ENCODE measurements at regions not wholly inside any gene's neighbourhood (a gene's known extent, or its start where the extent isn't known, plus 50 kb on each side); places are given as distances from the start of the nearest gene placed in this dataset.
A peak's percentile ranks its signal among the peaks of the same experiment; 100 is the strongest.

GRCh38 chr17:79164913-79165695 lies 90.5 kb downstream of the ENGASE start:
- DNase-seq = no peak

DNA sequence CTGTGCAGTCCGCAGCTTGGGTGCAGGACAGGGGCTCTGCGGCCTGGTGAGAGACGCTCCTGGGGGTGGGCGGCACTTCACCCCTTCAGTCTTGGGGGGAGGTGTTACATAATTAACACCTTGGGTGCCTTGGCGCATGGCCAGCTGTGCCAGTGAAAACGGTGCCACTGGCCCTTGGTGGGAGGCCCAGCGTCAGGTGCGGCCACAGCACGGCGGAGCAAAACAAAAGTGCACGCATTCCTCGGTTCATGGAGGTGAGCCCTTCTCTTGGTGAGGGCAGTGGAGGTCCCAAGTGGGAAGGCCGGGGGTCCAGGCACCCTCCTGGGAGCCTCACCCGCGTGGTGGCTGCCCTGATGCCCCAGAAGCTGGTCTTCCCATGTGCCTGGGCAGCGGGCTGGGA lies 89.8 kb downstream of the ENGASE start:
- DNase-seq = no peak

GRCh38 chr17:79163071-79163470 lies 88.4 kb downstream of the ENGASE start:
- no peak for DNase-seq

DNA sequence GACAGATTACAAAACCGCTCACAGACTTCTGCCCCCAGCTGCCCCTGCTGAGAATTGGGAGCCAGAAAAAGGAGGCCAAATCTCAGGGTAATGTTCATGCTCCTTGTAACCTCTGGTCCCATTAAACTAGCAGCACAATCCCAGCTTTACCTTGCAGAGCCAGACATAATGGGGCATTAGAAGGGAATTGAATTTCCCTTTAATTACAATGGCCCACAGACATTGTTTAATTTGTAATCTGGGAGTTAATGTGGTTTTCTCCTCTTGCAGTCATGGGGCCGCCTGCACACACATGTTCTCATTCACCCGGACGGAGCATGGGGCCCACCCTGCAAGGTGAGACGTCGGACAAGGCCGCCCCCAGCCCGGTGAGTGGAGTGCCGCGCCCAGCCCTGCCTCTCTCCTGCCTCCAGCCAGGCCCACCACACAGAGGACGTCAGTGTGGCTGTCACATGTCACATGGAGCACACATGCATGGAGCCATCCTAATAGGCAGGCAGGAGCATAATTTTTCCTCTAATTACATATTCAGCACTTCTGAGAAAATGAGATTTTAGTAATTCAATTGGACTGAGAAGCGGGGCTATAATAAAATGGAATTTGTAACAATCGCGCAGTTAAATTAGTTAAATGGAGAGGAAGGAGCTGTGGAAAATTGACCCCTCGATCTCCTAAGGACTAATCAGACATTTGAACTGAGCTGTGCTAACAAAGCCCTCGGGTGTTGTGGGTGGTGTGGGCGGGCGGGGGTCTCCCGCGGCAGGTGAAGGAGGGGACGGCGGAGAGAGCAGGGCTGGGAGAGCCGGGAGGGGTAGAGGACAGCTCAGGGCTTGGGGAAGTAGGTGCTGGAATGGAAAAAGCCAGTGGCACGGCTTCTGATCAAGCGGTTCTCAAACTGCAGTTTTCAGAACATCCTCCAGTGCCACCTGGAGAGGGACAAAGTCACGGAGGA lies 87.7 kb downstream of the ENGASE start:
- no peak for DNase-seq

- no peak for DNase-seq
These were observed 86.5 kb downstream of the ENGASE start for GRCh38 chr17:79160980-79161636.

DNA sequence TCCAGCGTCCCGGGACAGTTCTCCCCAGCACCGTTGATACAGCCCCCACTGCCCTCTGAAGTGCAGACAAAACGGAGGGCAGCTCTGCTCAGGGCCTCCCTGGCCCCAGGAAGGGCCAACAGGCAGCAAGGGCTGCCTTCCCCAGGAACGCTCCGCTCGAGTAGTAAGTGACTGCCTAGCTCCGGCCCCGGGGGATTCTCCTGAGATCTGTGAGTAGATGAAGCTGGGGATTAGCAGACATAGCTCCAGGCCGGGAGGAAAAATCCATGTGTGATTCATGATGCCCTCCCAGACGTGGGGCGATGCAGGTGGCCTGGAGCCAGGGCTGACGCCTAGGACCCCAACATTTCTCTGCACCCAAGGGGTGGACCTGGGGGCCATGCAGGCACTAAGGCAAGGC lies 85.3 kb downstream of the ENGASE start:
- no peak for DNase-seq

DNA sequence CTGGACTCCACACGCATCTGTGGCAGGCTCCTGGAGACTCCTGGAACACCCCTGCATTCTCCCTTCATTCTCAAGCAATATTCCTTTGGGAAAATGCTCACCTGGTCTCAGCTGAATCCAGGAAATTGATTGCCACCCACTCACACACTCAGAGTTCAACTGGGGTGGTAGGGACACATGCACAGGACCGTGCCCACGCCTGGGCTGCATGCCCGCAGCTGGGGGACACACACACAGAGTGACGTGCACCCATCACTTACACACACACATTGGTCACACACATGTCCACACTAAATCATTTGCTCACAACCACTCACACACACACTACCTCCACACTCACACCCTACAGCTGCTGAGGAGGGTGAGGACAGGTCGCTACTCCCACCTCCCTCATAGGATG lies 84.8 kb downstream of the ENGASE start:
- DNase-seq = no peak

DNA sequence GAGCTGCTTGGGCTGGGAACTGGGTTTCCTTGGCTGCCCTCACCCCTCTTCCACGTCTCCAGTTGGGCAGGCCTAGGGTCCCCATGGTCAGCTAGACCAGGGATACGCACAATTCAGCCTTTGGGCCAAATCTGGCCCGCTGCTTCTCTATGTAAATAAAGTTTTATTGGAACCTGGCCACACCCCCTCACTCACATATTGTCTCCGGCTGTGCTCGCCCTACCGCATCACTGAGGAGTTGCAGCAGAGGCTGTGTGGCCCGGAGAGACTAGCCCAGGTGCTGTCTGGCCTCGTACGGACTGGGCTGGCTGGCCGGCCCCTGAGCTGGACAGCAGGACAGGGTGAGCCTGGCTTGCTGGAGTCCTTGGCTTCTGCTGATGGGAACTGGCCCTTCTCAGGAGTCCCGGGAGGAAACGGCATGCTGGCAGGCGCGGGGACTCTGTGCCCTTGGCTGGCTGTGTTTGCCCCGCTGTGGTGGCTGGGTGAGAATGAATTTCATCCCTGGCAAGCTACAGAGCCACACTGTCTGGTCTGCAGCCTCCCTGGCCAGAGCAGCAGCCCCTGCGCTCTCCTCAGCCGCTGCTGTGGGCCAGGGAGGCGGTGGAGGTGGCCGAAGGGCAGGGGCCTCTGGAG lies 82.0 kb downstream of the ENGASE start:
- peak in 2 of 14 donors; percentile 10 to 58 for DNase-seq

GRCh38 chr17:79155701-79156100 lies 81.1 kb downstream of the ENGASE start:
- no peak for DNase-seq

- DNase-seq = peak in 2 of 14 donors; percentile 9 to 44
These were observed 80.4 kb downstream of the ENGASE start for GRCh38 chr17:79154951-79155585.

DNA sequence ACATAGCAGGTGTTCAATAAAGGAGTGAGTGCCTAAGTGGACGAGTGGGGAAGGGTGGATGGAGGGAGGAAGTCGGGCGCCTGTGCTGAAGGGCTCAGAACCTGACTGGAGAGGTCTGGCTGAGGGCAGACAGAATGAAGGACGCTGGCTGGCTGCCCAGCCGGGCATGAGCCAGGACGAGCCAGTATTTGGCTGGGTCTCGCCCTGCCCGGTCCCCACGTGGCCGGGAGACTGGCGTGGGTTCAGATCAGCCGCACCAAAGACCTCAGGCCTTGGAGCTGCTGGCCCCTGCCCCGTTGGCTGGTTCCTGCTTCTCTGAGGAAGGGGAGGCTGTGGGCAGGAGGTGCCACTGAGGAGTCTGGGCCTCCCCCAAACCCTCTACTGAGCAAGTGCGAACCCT lies 79.8 kb downstream of the ENGASE start:
- DNase-seq = peak in 1 of 14 donors; percentile 10

- no peak for DNase-seq
These were observed 78.9 kb downstream of the ENGASE start for GRCh38 chr17:79153367-79154130.

DNA sequence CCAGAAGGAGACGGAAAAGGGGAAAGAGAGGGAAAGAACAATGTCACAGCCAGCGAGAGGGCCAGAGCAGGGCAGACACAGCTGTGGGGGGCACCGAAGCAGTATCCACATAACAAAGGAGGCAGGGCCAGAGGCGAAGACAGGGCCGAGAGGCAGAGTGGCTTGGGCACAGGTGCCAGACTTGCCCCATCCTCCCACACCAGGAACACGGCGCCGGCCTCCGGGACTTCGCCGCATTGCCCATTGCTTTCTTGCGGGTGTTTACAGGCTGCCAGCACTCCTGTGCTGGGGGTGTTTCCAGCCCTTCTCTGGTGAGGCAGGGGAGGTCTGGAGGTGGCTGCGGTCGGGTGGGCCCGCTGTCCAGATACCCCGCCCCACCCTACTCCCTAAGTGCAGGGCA lies 78.0 kb downstream of the ENGASE start:
- no peak for DNase-seq

GRCh38 chr17:79152110-79152509 lies 77.5 kb downstream of the ENGASE start:
- DNase-seq = no peak

DNA sequence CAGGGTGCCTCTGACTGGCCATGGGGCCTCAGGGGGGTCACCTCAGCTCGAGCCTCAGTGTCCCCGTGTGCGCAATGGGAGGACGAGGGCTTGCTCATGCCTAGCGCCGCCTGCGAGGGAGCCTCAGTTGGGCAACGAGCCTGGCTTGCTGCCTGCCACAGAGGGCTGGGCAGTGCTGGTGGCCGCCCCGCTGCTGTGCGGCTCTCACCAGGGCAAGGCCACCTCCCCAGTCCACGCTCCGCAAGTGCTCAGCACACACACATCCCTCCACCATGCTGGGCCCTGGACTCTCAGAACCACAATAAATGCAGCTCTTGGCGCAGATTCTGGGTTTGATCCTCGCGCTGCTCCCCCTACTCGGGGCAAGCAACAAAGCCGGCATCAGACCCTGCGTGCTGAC lies 76.2 kb downstream of the ENGASE start:
- no peak for DNase-seq

GRCh38 chr17:79150035-79150733 lies 75.6 kb downstream of the ENGASE start:
- DNase-seq = no peak

DNA sequence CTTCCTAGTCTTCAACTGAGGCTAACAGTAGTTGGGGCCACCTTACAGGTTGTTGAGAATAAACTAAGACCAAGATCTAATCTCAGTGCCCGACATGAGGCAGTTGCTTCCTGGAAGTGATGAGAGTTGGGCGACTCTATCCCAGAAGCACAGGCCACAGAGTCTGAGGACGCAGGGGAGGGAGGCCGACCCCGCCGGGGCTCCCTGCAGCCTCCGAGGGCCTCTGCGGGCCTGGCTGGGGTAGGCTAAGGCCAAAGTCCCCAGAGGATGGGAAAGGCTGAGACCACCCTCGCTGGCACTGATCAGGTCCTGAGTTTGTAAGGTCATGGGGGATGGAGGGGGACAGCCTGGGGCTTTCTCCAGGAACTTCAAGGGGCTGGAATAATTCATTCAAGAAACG lies 74.0 kb downstream of the ENGASE start:
- DNase-seq = no peak

GRCh38 chr17:79147746-79148506 lies 73.3 kb downstream of the ENGASE start:
- no peak for DNase-seq

DNA sequence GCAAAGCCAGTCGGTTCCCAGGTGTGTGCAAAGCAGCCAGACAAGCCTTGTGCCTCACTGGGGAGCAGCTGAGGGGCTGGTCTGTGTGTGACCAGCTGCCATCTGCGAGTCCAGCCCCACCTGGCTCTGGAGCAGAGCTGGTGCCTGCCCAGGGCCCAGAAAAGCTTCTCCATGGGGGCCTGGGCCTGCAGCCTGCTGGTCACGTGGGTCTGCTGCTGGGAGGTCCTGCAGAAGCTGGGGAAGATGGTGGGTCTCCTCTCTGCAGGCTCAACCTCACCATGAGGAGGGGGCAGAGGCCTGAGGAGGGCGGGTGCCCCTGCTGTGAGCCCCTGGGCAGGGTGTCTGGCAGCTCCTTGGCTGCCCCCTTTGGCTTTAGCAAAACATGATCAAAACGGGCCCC lies 71.9 kb downstream of the ENGASE start:
- DNase-seq = peak in 1 of 14 donors; percentile 58

- no peak for DNase-seq
These were observed 70.9 kb downstream of the ENGASE start for GRCh38 chr17:79145548-79145947.
